KMS-11 (cell line): ENCODE measurements at regions not wholly inside any gene's neighbourhood (a gene's known extent, or its start where the extent isn't known, plus 50 kb on each side); places are given as distances from the start of the nearest gene placed in this dataset.

Source experiments
- H2AFZ ChIP-seq: fragments of 200-600 bp; sonication (generic); 2 replicates; pipeline ENCODE4 v1.6.1; 2016; ENCODE audit warnings: antibody characterized with exemption, mixed run types, low read depth
- H3K27ac ChIP-seq: fragments of 200-600 bp; sonication (generic); 2 replicates; pipeline ENCODE4 v1.6.1; 2016; ENCODE audit warnings: mild to moderate bottlenecking, mixed run types
- H3K27me3 ChIP-seq: fragments of 200-600 bp; sonication (generic); 2 replicates; pipeline ENCODE4 v1.6.1; 2017; ENCODE audit warnings: mild to moderate bottlenecking, low read depth, mixed run types, moderate library complexity; ENCODE audit not compliant: insufficient read depth
- H3K36me3 ChIP-seq: fragments of 200-600 bp; sonication (generic); 2 replicates; pipeline ENCODE4 v1.6.1; 2017; ENCODE audit warnings: mild to moderate bottlenecking, mixed run types; ENCODE audit not compliant: insufficient read depth
- H3K4me1 ChIP-seq: fragments of 200-600 bp; sonication (generic); 2 replicates; pipeline ENCODE4 v1.6.1; 2016; ENCODE audit warnings: mild to moderate bottlenecking, low read depth, mixed run types; ENCODE audit not compliant: poor library complexity, severe bottlenecking
- H3K4me2 ChIP-seq: fragments of 200-600 bp; sonication (generic); 2 replicates; pipeline ENCODE4 v1.7.0; 2016; ENCODE audit warnings: mild to moderate bottlenecking, mixed run types
- H3K4me3 ChIP-seq: fragments of 200-600 bp; sonication (generic); IDR thresholded peaks from 2 replicates; pipeline ENCODE4 v1.6.1; 2017; ENCODE audit warnings: low read depth, low read length, mixed read lengths; ENCODE audit not compliant: insufficient read depth
- H3K79me2 ChIP-seq: fragments of 200-600 bp; sonication (generic); 2 replicates; pipeline ENCODE4 v1.6.1; 2016; ENCODE audit warnings: low read depth, mixed run types; ENCODE audit not compliant: insufficient read depth
- H3K9ac ChIP-seq: fragments of 200-600 bp; sonication (generic); 2 replicates; pipeline ENCODE4 v1.6.1; 2016; ENCODE audit warnings: mild to moderate bottlenecking, mixed run types
- H4K20me1 ChIP-seq: fragments of 200-600 bp; sonication (generic); 2 replicates; pipeline ENCODE4 v1.6.1; 2016; ENCODE audit warnings: mild to moderate bottlenecking, mixed run types; ENCODE audit not compliant: insufficient read depth
- TF ChIP-seq, protein P1 (sequence below): fragments of 200-600 bp; sonication (generic); conservative IDR thresholded peaks from 2 replicates; pipeline ENCODE4 v1.6.1; 2017; ENCODE audit warnings: low read depth, mild to moderate bottlenecking, antibody characterized with exemption, low read length, moderate library complexity, mixed read lengths

DNA sequence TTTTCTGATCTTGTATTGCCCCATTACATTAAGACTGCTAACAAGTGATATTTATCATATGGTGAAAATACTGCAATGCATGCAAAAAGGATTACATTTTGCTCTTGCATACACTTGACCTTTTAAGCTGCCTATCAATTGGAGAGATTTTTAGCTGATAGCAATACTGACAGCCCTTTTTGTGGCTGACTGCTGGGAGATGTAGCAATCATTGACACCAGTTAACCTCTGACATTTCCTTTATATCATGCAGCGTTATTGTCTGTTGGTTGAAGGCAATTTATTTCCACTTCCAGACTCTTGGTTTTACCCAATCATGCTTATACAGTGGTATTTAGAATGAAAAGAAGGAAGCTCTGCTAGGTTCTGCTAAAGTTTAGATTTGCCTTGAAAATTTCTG is 364.0 kb downstream of the LMO7 start:
- Histone ChIP-seq H3K9ac (no peak overlapping the region), H3K79me2 (no peaks in the 10 kb centered on the region), H3K4me2 (no peak overlapping the region), H2AFZ (no peak overlapping the region), H3K4me1 (no peaks in the 10 kb centered on the region), H4K20me1 (no peaks in the 10 kb centered on the region), H3K4me3 (no peak overlapping the region), H3K27ac (no peak overlapping the region), H3K36me3 (no peaks in the 10 kb centered on the region), H3K27me3 (no peaks in the 10 kb centered on the region)
- TF ChIP-seq, protein P1, sequence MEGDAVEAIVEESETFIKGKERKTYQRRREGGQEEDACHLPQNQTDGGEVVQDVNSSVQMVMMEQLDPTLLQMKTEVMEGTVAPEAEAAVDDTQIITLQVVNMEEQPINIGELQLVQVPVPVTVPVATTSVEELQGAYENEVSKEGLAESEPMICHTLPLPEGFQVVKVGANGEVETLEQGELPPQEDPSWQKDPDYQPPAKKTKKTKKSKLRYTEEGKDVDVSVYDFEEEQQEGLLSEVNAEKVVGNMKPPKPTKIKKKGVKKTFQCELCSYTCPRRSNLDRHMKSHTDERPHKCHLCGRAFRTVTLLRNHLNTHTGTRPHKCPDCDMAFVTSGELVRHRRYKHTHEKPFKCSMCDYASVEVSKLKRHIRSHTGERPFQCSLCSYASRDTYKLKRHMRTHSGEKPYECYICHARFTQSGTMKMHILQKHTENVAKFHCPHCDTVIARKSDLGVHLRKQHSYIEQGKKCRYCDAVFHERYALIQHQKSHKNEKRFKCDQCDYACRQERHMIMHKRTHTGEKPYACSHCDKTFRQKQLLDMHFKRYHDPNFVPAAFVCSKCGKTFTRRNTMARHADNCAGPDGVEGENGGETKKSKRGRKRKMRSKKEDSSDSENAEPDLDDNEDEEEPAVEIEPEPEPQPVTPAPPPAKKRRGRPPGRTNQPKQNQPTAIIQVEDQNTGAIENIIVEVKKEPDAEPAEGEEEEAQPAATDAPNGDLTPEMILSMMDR: no peak

DNA sequence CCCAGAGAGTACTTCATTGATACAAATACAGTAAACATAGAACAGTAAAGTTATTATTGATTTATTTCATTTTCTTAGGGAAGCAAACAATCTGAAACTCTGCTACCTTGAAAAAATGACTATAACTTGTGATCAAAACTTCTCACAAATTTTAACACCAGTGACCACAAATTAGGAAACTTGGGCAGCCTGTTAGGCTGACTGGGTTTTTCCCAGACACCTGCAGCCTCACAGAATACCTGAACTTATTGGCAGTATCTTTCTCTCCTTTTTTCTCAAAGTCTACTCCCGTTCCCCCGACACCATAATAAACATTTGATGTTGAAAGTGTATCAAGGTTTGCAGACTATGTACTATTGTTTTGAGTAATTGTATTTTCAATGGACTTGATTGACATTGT is 360.5 kb downstream of the LMO7 start:
- Histone ChIP-seq H3K9ac (no peak overlapping the region), H3K27me3 (no peaks in the 10 kb centered on the region), H4K20me1 (no peaks in the 10 kb centered on the region), H3K36me3 (no peaks in the 10 kb centered on the region), H3K79me2 (no peaks in the 10 kb centered on the region), H3K4me1 (no peaks in the 10 kb centered on the region), H3K27ac (no peak overlapping the region), H3K4me3 (no peak overlapping the region), H3K4me2 (no peak overlapping the region), H2AFZ (no peak overlapping the region)
- TF ChIP-seq, protein P1: no peak

DNA sequence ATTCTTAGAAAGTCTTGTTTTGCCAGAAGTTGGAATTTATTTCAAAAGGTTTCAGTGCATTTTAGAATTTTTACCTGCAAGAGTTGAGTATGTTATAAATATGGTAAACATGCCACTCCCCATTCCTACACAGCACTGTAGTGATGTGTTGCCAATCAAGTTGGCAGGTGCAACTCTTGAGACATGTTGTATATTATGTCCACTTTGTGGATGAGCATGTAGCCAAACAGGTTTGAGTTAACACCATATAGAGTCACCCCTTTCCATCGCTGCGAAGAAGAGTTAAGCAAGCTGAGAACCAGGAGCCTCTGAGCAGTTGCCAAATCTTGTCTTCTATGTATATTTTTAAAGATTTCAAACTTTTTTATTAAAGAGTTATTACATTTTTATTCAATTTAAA is 359.8 kb downstream of the LMO7 start:
- Histone ChIP-seq H3K4me3 (no peak overlapping the region), H3K79me2 (no peaks in the 10 kb centered on the region), H3K27me3 (no peaks in the 10 kb centered on the region), H3K4me2 (no peak overlapping the region), H2AFZ (no peak overlapping the region), H3K9ac (no peak overlapping the region), H3K4me1 (no peaks in the 10 kb centered on the region), H3K36me3 (no peaks in the 10 kb centered on the region), H3K27ac (no peak overlapping the region), H4K20me1 (no peaks in the 10 kb centered on the region)
- TF ChIP-seq, protein P1: no peak

DNA sequence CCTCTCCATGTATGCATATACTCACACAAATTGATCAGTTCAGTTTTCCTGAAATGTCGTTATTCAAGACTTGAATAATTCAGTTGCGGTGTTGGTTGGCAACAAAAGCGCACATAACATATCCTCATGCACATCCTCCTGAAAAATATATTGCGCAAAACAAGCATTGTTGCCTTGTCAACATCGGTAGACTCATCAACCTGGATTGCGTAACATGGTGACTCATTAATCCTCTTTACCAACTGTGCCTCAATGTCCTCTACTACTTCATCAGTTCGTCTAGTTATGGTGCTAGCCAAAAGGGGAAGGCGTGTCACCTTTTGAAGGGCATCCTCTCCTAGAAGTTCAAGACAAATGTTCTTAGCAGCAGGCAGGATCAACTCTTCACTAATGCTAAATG is 357.7 kb downstream of the LMO7 start:
- TF ChIP-seq, protein P1: no peak
- Histone ChIP-seq H3K79me2 (no peaks in the 10 kb centered on the region), H3K4me3 (no peak overlapping the region), H2AFZ (no peak overlapping the region), H3K4me2 (no peak overlapping the region), H4K20me1 (no peaks in the 10 kb centered on the region), H3K36me3 (no peaks in the 10 kb centered on the region), H3K9ac (no peak overlapping the region), H3K4me1 (no peaks in the 10 kb centered on the region), H3K27me3 (no peaks in the 10 kb centered on the region), H3K27ac (no peak overlapping the region)

DNA sequence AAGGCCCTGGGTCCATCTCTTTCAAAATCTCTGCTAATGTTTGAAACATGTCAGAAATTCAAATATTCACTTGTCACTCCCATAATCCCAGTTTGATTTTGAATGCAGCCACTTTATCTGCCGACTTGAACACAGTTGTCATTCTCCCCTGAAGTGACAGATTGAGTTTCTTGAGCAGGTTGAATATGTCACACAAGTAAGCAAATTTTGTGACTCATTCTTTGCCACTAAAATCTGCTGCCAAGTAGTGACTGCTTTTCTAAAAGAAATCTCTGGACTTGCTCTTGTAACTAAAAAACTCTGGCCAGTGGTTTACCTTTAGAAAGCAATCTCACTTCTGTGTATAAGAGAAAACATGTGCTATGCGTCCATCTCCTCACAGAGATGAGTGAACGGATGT is 357.1 kb downstream of the LMO7 start:
- no peak overlapping the region for H3K4me3 ChIP-seq
- H3K27ac ChIP-seq: no peak overlapping the region
- H3K36me3 ChIP-seq: no peaks in the 10 kb centered on the region
- no peak overlapping the region for H3K4me2 ChIP-seq
- TF ChIP-seq, protein P1: no peak
- no peak overlapping the region for H3K9ac ChIP-seq
- H3K4me1 ChIP-seq: no peaks in the 10 kb centered on the region
- H3K27me3 ChIP-seq: no peaks in the 10 kb centered on the region
- H4K20me1 ChIP-seq: no peaks in the 10 kb centered on the region
- H3K79me2 ChIP-seq: no peaks in the 10 kb centered on the region
- no peak overlapping the region for H2AFZ ChIP-seq
